HUDEP-2 (cell line): ENCODE measurements at regions not wholly inside any gene's neighbourhood (a gene's known extent, or its start where the extent isn't known, plus 50 kb on each side); places are given as distances from the start of the nearest gene placed in this dataset.
A peak's percentile ranks its signal among the peaks of the same experiment; 100 is the strongest.

Experiments used
- DNase-seq, 76 experiments: peaks; one replicate each; lab custom pipeline; 2025; ENCODE audit not compliant: unreplicated experiment in 76 of 76; lab: John Stamatoyannopoulos, UW

GRCh38 chr6:100944644-100945043 lies 63.5 kb upstream of the ASCC3 start:
- DNase-seq: no peak

GRCh38 chr6:100946021-100946540 lies 65.0 kb upstream of the ASCC3 start:
- DNase-seq: no peak

- no peak for DNase-seq
Measured at GRCh38 chr6:100946711-100947110, 65.6 kb upstream of the ASCC3 start.

GRCh38 chr6:100948381-100949133 lies 67.4 kb upstream of the ASCC3 start:
- DNase-seq: peak in 10 of 76 experiments; percentile 9 to 56 (median 22)

GRCh38 chr6:100952006-100952405 lies 70.9 kb upstream of the ASCC3 start:
- no peak for DNase-seq

- no peak for DNase-seq
Measured at GRCh38 chr6:100959280-100959679, 78.2 kb upstream of the ASCC3 start.

- DNase-seq: no peak
Measured at GRCh38 chr6:100962466-100962865, 81.3 kb upstream of the ASCC3 start.

GRCh38 chr6:100965067-100965466 lies 83.9 kb upstream of the ASCC3 start:
- DNase-seq: no peak

- no peak for DNase-seq
Measured at GRCh38 chr6:100968949-100969348, 87.8 kb upstream of the ASCC3 start.

- no peak for DNase-seq
Measured at GRCh38 chr6:100979267-100979666, 98.1 kb upstream of the ASCC3 start.

GRCh38 chr6:100980949-100981348 lies 99.8 kb upstream of the ASCC3 start:
- no peak for DNase-seq

- no peak for DNase-seq
Measured at GRCh38 chr6:100986921-100987320, 105.8 kb upstream of the ASCC3 start.

- DNase-seq: no peak
Measured at GRCh38 chr6:100987556-100987955, 106.4 kb upstream of the ASCC3 start.

- no peak for DNase-seq
Measured at GRCh38 chr6:100988391-100988984, 107.4 kb upstream of the ASCC3 start.

GRCh38 chr6:100990070-100990469 lies 108.9 kb upstream of the ASCC3 start:
- DNase-seq: no peak

- no peak for DNase-seq
Measured at GRCh38 chr6:100996409-100996808, 115.3 kb upstream of the ASCC3 start.

GRCh38 chr6:100998111-100998510 lies 117.0 kb upstream of the ASCC3 start:
- no peak for DNase-seq

- no peak for DNase-seq
Measured at GRCh38 chr6:100999034-100999597, 118.0 kb upstream of the ASCC3 start.

GRCh38 chr6:101000341-101000740 lies 119.2 kb upstream of the ASCC3 start:
- no peak for DNase-seq

- DNase-seq: no peak
Measured at GRCh38 chr6:101001012-101001411, 119.9 kb upstream of the ASCC3 start.

- no peak for DNase-seq
Measured at GRCh38 chr6:101001607-101002006, 120.5 kb upstream of the ASCC3 start.

- no peak for DNase-seq
Measured at GRCh38 chr6:101003075-101003474, 121.9 kb upstream of the ASCC3 start.
